Central memory CD4-positive, alpha-beta T cell (primary cell): ENCODE measurements at regions not wholly inside any gene's neighbourhood (a gene's known extent, or its start where the extent isn't known, plus 50 kb on each side); places are given as distances from the start of the nearest gene placed in this dataset.

ENCODE experiments used
- DNase-seq: peaks from one replicate; pipeline ENCODE4 v3.0.0; 2022

- no peak for DNase-seq
Measured at GRCh38 chr15:62757535-62757934, 285.0 kb upstream of the TPM1 start.

- no peak for DNase-seq
Measured at GRCh38 chr15:62758126-62758951, 284.2 kb upstream of the TPM1 start.

DNA sequence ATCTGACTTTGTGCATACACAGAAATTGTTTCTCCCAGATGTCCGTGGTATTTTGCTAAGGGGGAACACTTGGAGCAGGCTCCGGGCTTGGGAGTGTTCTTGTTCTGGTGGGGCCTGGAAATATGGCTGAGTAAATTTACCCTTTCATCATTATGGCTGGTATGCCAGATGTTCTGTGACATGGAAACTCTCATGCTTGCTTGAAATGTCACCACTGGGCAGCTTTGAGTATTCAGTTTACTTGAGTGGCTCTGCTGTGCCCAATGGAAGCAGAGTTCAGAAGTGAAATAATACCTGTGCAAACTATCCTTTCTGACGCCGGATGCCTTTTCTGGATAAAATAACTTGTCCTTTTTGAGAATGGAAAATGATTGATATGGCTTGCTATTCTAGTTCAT is 283.6 kb upstream of the TPM1 start:
- no peak for DNase-seq

DNA sequence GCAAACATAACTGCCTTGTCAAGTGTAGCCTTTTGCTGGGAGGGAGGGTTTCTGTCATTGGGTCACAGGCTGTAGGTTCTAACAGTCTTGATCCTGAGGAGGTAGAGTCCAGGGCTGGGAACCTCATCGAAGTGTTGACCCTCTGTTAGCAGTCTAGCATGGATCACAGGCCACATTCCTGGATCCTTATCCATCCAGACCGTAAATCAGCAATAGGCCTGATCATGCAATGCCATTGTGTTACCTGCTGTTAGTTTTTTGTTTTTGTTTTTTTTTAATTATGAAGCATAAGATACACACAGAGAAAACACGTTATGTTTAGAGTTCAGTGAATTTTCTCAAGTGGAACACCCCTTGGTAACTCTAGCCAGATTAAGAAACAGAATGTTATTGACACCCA is 282.0 kb upstream of the TPM1 start:
- DNase-seq: no peak

DNA sequence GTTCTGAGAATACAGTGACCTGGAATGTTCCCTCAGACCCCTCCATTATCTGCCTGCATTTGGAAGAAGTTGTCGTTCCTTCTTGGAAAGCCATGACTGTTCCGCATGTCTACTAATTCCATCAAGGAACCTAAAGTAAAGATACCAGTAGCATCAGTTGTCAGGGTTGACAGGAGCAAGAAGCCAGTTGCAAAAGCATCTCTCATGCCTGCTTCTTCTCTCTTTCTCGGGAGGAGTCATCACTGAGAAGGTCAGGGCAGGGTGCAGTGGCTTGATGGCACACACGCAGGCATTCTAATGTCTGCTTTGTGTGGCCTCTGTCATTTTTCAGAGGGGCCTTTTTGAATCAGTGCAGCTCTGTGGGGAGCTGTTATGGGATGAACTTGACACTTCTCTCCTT is 276.6 kb upstream of the TPM1 start:
- DNase-seq: no peak

DNA sequence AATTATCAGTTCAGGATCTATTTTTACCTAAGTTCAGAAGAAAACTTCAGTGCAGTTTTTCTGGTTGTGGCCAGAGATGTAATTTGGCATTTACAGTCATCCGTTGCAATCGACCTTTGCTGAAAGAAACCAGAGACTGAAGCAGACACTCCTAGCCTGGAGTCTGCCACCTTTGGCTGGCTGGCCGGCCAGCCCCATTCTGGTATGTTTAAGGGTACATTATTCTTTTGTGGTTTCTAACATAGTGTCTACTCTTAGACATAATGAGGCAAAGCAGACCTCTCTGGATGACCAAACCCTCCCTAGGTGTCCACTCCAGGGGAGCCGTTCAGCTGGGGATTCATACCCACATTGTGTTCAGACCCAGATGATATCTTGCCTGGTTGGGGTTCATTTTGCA is 275.9 kb upstream of the TPM1 start:
- DNase-seq: no peak

GRCh38 chr15:62769604-62770003 is 272.9 kb upstream of the TPM1 start:
- DNase-seq: no peak

GRCh38 chr15:62770111-62770660 is 272.4 kb upstream of the TPM1 start:
- no peak for DNase-seq

DNA sequence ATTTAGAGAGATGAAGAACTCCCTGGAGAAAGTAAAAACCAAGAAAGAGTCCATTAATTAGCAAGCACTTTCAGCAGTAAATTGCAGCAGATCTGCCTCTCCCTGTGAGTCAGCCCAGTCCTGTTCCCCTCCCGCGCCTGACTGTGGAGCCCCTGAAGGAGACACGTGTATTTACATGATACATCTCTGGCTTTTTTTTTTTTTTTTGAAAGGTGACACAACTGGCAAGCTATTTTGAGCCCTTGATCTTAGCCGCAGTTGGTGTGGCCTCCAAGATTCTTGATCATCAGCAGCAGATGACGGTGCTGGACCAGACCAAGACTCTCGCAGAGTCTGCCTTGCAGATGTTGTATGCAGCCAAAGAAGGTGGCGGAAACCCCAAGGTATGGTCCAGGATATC is 271.8 kb upstream of the TPM1 start:
- no peak for DNase-seq

DNA sequence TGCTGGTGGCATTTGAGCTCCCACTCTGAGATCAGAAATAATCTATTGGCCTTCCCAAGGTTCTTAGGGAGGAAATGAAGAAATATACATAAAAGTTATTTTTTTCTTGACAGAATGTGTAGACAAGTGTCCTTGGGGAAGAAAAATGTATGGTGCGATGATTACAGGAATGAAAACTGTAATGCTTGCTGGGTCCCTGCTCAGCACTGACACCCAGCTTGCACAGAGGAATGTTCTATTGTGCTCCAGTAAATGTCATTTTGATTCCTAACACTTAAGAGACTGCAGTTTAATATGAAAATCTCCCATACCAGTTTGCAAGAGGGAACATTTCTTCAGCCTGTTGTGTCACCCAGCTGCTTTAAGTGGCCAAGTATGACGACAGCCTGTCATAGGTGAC is 271.3 kb upstream of the TPM1 start:
- no peak for DNase-seq

- DNase-seq: no peak
Measured at GRCh38 chr15:62773369-62774165, 269.0 kb upstream of the TPM1 start.

- DNase-seq: no peak
Measured at GRCh38 chr15:62775932-62776331, 266.6 kb upstream of the TPM1 start.

GRCh38 chr15:62777671-62778070 is 264.9 kb upstream of the TPM1 start:
- DNase-seq: no peak

DNA sequence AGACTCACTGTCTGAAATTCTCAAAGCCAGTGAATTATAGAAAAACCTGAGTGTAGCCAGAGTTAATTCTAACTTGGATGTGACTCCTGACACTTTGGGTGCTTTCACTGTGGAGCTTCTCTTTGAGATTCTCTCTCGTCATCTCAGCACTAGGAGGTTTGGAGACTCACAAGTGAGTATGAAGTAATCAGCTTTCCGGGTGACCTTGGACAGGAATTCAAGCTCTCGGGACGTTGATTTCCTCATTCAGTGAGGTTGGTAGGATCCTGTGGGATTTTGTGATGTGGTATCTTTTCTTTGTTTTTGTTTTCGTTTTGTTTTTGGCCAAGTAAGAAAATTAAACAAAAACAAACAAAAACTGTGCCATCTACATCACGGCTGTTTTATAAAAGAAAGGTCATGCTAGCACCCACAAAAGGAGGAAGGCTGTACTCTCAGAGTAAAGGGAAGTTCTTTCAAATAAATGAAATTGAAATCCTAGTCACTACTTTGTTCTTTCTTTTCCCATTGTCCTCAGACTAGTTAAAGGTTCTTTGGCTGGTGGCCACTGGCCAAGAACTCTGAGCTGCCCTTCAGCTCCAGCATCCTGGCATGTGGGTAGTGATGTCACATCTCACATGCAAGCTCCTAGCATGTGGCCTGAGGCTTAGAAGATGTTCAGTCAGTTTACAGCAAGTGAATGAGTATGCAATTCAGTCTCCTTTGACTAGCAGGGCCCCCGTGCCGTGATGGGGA is 263.3 kb upstream of the TPM1 start:
- no peak for DNase-seq

DNA sequence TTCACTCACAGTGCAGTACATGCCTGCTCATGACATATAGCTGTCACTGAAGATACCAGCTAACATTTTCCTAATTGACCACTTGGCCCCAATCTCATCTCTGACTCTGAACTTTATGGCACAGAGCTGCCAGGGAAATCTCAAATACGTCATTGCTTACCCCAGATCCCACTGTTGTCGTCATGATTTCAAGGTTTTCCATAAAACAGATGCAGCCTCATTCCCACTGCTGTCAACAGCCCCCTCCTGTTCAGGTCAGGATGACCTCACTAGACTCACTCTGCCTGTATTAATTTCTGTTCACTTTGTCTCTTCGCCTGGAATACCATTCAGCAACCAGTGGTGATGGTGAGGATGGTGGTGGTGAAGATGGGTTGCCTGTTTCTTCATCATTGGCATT is 262.6 kb upstream of the TPM1 start:
- DNase-seq: no peak

DNA sequence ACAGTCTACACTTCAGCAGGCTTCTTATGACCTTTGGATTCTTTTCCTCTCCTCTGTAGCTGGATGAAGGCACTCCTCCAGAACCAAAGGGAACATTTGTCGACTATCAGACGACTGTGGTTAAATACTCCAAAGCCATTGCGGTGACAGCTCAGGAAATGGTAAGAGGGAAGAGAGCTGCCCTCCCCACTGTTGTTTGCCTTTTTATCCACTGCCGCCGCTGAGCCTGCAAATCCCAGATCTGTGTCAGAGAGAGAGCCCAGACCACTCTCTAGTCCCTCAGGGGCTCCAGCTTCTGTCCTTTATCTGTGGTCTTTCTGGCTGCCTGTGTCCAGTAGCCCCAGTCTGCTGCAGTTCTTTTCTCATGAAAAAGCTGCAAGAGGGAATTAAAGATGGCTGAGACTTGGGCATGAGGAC is 261.5 kb upstream of the TPM1 start:
- no peak for DNase-seq

GRCh38 chr15:62782071-62782841 is 260.3 kb upstream of the TPM1 start:
- no peak for DNase-seq

- DNase-seq: no peak
Measured at GRCh38 chr15:62782896-62783295, 259.7 kb upstream of the TPM1 start.

DNA sequence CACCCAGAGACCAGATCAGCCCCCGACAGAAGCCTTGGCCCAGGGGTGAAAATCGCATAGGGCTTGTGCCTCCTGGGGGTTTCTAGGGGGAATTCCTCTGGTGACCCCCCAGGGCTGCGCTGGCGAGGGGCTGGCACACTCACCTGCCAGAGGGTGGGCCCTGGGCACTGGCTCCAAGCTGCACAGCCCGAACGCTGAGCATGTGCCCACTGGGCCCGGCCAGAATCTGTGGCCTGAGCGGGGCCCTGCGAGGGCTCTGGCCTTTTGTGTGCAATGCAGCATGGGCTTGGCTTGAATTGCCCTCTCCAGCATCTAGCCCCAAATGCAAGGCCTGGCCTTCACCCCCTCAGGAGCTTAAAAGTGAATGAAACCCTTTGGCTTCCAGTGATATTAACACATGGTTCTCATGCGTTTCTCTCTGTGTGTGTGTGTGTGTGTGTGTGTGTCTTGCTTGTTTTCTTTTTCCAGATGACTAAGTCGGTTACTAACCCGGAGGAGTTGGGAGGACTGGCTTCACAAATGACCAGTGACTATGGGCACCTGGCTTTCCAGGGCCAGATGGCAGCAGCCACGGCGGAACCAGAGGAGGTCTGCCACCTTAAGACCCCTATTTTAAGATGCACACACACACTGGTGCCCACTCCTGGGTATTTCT is 259.1 kb upstream of the TPM1 start:
- DNase-seq: no peak

DNA sequence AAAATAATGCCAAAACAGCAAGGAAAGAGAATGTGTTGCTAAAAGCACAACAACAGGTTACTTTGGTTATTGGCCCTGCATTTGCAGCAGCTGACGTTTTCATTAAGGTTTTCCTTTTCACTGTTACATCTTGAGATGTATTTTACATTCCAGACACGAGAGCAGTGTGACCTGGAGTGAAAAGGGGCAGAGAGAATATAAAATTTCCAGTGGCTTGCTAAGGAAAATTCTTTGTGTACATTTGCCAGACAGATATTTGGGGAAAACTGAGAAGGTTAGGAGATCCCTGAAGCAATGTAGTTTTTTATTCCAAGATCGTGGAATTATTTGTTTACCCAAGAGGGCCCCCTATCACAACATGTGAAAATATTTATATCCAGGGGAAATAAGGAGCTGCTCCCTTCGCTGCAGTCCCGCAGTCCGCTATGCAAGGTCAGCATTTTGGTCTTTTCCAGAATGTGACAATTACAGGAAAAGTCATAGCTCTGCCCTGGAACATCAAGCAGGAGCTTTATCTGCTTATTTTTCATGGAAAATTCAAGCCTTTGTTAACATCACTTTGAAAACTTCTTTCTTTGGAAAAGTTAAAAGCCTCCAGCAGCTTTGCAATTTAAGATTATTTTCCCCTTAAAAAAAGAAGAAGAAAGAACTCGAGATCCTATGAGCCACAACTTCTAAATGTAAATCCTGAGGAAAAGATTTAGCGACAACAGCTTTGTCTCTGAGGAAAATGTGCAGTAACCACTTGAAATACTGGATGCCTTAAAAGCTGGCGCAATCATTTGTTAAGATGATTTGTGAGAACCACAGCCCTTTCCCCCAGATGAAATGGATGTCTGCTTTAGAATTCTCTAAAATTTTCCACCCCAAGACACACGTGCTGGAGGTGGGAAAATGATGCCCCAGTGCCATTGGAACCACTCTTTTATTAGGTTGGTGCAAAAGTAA is 256.4 kb upstream of the TPM1 start:
- DNase-seq: no peak

GRCh38 chr15:62787401-62787800 is 255.1 kb upstream of the TPM1 start:
- no peak for DNase-seq
